Suprapubic skin (tissue), 4 donors: ENCODE measurements at regions not wholly inside any gene's neighbourhood (a gene's known extent, or its start where the extent isn't known, plus 50 kb on each side); places are given as distances from the start of the nearest gene placed in this dataset.

Source experiments
- CTCF ChIP-seq, 2 donors: fragments of 200-600 bp in 1 of 2; fragments of 450-650 bp in 1 of 2; sonication (generic) in 1 of 2; IDR thresholded peaks; one replicate each; pipeline ENCODE4 v1.5.1; 2016 to 2019; ENCODE audit warnings: antibody characterized with exemption in 2 of 2, mild to moderate bottlenecking in 1 of 2, moderate library complexity in 1 of 2
- EP300 ChIP-seq: sonication (generic); formaldehyde crosslinking; IDR thresholded peaks from one replicate; pipeline ENCODE4 v1.6.1; 2017; ENCODE audit warnings: antibody characterized with exemption
- POLR2A ChIP-seq, 2 donors: fragments of 450-650 bp; IDR thresholded peaks; one replicate each; pipeline ENCODE4 v1.6.1; 2017; ENCODE audit warnings: antibody characterized with exemption in 2 of 2, mild to moderate bottlenecking in 2 of 2, moderate library complexity in 2 of 2
- POLR2AphosphoS5 ChIP-seq, 3 donors: sonication (generic); formaldehyde crosslinking; IDR thresholded peaks; one replicate each; pipeline ENCODE4 v1.6.1; 2017; ENCODE audit warnings: antibody characterized with exemption in 3 of 3

- TF ChIP-seq POLR2AphosphoS5 (IDR thresholded peaks at IDR 0.05) (no peak), CTCF (IDR thresholded peaks at IDR 0.05) (no peak), POLR2A (IDR thresholded peaks at IDR 0.05) (no peak), EP300 (no peak)
Observed at GRCh38 chr17:45715787-45716186, 68.3 kb upstream of the CRHR1 start.
